ENCODE measurements at regions not wholly inside any gene's neighbourhood (a gene's known extent, or its start where the extent isn't known, plus 50 kb on each side); places are given as distances from the start of the nearest gene placed in this dataset.

- H3K4me3 ChIP-seq (ENCODE audit: low read depth in 1 of 2, low read length in 2 of 2): no peak overlapping the region
- no peaks in the 10 kb centered on the region for H3K4me1 ChIP-seq (ENCODE audit: control insufficient read depth in 1 of 2, insufficient read depth in 2 of 2, low read length in 2 of 2)
- H3K9ac ChIP-seq (ENCODE audit: low read depth in 1 of 2, low read length in 2 of 2): no peak overlapping the region
- no peaks in the 10 kb centered on the region for H3K27me3 ChIP-seq (ENCODE audit: control insufficient read depth in 1 of 2, insufficient read depth in 2 of 2, low read length in 2 of 2)
- no peak overlapping the region for H3K27ac ChIP-seq (ENCODE audit: low read depth, low read length)
- H3K9me3 ChIP-seq (ENCODE audit: control insufficient read depth in 1 of 2, low read length in 2 of 2): no peaks in the 10 kb centered on the region
- no peaks in the 10 kb centered on the region for H3K36me3 ChIP-seq (ENCODE audit: control insufficient read depth in 1 of 2, insufficient read depth in 2 of 2, low read length in 2 of 2)
Measured at GRCh38 chr22:47591016-47591415, 828.6 kb downstream of the TBC1D22A start.

DNA sequence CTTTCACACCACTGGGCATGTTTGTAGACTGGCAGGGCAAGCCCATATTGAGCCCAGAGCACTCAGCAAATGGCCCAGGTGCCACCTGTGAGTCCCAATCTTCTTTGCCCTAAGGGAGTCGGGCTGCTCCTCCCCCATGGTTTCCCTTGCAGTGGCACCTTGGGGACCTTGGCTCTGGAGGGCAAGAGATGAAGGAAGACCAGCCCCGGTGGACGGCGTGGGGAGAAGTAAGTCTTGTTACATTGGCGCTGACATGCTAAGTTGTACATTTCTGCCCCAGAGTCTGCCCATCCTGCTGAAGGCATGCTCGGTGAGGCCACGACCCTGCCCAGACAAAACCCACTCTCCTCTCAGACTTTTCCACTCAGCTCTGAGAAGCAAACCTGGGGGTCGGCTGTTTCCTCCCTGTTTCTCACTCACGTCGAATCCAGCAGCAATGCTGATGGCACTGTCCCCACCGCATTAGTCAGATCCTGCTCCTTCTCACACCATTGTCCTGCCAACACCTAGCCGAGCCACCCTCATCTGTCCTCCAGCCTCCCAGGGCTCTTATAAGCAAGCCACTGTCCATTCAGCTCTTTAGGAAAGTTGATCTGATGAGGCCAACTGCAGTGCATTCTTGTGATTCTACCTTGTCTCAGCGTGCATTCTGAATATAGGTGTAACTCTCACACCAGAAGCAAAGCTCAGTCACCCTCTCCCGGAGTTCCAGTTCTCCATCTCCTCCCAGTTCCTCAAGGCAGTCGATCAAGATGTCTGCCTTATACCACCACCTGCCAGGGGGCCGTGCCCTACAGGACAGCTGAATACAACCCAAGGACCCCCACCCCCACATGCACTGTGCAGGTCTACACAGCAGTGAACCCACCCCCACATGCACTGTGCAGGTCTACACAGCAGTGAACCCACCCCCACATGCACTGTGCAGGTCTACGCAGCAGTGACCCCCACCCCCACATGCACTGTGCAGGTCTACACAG, 827.1 kb downstream of the TBC1D22A start:
- H3K9ac ChIP-seq (ENCODE audit: low read depth in 1 of 2, low read length in 2 of 2): no peak overlapping the region
- no peaks in the 10 kb centered on the region for H3K4me1 ChIP-seq (ENCODE audit: control insufficient read depth in 1 of 2, insufficient read depth in 2 of 2, low read length in 2 of 2)
- H3K27me3 ChIP-seq (ENCODE audit: control insufficient read depth in 1 of 2, insufficient read depth in 2 of 2, low read length in 2 of 2): no peaks in the 10 kb centered on the region
- no peak overlapping the region for H3K4me3 ChIP-seq (ENCODE audit: low read depth in 1 of 2, low read length in 2 of 2)
- H3K27ac ChIP-seq (ENCODE audit: low read depth, low read length): no peak overlapping the region
- H3K9me3 ChIP-seq (ENCODE audit: control insufficient read depth in 1 of 2, low read length in 2 of 2): peaks cover 0 to under 1% of the 10 kb centered on the region in 2 donors
- no peaks in the 10 kb centered on the region for H3K36me3 ChIP-seq (ENCODE audit: control insufficient read depth in 1 of 2, insufficient read depth in 2 of 2, low read length in 2 of 2)

DNA sequence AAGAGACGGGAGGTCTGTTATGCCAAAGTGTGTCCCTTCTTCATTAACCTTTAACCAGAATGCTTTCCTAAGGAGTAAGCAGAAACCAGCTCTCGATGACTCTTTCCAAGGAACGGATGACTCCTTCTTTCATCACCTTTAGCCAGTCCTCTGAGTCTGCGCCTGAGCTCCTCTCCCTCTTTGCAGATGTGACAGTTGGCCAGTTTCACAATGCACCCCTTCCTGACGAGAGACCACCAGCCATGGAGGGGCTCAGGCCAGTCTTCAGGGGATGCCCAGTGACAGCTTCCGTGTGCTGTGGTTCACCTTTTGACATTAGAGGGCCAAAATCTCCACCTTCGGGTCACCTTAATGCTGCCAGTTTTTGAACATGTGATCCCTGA, 826.1 kb downstream of the TBC1D22A start:
- no peak overlapping the region for H3K4me3 ChIP-seq (ENCODE audit: low read depth in 1 of 2, low read length in 2 of 2)
- peaks cover 5 to 10% of the 10 kb centered on the region in 2 donors for H3K9me3 ChIP-seq (ENCODE audit: control insufficient read depth in 1 of 2, low read length in 2 of 2)
- no peaks in the 10 kb centered on the region for H3K27me3 ChIP-seq (ENCODE audit: control insufficient read depth in 1 of 2, insufficient read depth in 2 of 2, low read length in 2 of 2)
- no peak overlapping the region for H3K9ac ChIP-seq (ENCODE audit: low read depth in 1 of 2, low read length in 2 of 2)
- no peak overlapping the region for H3K27ac ChIP-seq (ENCODE audit: low read depth, low read length)
- no peaks in the 10 kb centered on the region for H3K4me1 ChIP-seq (ENCODE audit: control insufficient read depth in 1 of 2, insufficient read depth in 2 of 2, low read length in 2 of 2)
- H3K36me3 ChIP-seq (ENCODE audit: control insufficient read depth in 1 of 2, insufficient read depth in 2 of 2, low read length in 2 of 2): no peaks in the 10 kb centered on the region

DNA sequence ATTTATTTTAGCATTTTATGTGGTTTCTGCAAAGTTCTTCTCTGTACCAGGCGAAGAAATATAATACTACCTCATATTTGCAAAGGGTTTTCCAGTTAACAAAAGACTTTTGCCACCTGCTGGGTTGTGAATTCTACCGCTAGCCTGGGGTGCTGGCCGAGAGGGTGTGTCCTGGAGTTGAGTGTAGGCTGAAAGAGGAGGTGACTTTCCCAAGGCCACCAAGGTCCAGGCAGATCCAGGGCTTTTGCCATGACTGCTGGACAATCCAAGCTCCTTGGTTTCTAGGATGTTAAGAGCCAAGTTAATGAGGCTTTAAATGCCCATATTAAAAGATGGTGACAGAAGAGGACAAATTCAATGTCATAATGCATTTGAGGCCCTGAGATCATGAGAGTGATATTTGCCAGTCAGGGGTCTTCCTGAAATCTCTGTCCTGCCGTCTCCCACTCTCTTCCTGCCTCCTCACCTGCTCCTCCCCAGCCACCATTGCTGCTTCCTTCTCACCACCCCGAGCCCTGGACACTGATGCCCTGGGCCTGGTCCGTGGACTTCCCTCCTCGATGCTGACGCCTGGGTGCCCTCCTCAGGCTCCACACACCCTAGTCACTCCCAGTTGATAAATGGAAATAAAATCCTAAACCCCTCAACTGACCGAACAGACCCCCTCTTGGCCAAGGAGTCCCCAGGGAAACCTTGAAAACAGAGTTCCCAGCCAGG, 825.6 kb downstream of the TBC1D22A start:
- Histone ChIP-seq H3K4me3 (ENCODE audit: low read depth in 1 of 2, low read length in 2 of 2) (no peak overlapping the region), H3K4me1 (ENCODE audit: control insufficient read depth in 1 of 2, insufficient read depth in 2 of 2, low read length in 2 of 2) (no peaks in the 10 kb centered on the region), H3K27me3 (ENCODE audit: control insufficient read depth in 1 of 2, insufficient read depth in 2 of 2, low read length in 2 of 2) (no peaks in the 10 kb centered on the region), H3K9me3 (ENCODE audit: control insufficient read depth in 1 of 2, low read length in 2 of 2) (peaks cover 5 to 11% of the 10 kb centered on the region in 2 donors), H3K27ac (ENCODE audit: low read depth, low read length) (no peak overlapping the region), H3K9ac (ENCODE audit: low read depth in 1 of 2, low read length in 2 of 2) (no peak overlapping the region), H3K36me3 (ENCODE audit: control insufficient read depth in 1 of 2, insufficient read depth in 2 of 2, low read length in 2 of 2) (no peaks in the 10 kb centered on the region)

DNA sequence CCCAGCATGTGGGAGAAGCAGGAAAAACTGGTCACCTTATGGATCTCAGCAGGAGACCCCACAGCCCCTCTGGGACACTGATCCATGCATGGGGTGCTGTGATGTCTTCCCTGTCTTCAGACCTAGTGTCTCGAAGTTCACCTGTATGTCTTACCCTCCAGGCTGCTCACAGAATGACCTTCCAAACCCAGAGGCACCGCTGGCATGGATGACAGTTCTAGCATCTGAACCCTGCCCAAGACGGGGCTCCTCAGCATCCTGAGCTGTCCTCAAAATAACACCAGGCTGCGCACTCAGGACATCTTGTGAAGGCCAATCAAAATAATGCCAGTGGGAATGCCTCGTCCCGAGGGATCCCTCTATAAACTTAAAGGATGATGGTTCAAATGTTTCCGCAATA, 824.9 kb downstream of the TBC1D22A start:
- Histone ChIP-seq H3K4me3 (ENCODE audit: low read depth in 1 of 2, low read length in 2 of 2) (no peak overlapping the region), H3K27ac (ENCODE audit: low read depth, low read length) (no peak overlapping the region), H3K9me3 (ENCODE audit: control insufficient read depth in 1 of 2, low read length in 2 of 2) (peaks cover 5 to 11% of the 10 kb centered on the region in 2 donors), H3K9ac (ENCODE audit: low read depth in 1 of 2, low read length in 2 of 2) (no peak overlapping the region), H3K27me3 (ENCODE audit: control insufficient read depth in 1 of 2, insufficient read depth in 2 of 2, low read length in 2 of 2) (no peaks in the 10 kb centered on the region), H3K36me3 (ENCODE audit: control insufficient read depth in 1 of 2, insufficient read depth in 2 of 2, low read length in 2 of 2) (no peaks in the 10 kb centered on the region), H3K4me1 (ENCODE audit: control insufficient read depth in 1 of 2, insufficient read depth in 2 of 2, low read length in 2 of 2) (no peaks in the 10 kb centered on the region)

DNA sequence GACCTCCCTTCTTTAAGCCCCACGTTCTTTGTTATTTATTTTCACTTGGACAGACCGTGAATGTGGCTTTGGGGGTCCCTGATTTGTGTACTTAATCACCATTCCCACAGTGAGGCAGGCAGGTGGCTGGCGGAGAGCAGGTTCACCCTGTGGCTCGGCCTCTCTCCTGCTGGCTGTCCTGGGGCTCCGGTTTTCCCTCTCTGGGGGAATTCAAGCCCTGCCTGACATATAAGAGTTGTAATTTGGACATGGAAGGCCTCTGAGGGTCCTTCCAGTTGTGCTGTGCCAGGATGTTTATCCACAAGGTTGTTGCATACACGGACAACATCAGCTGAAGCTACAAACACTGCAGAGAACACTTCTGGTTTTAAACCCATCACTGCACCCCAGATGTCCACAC, 824.5 kb downstream of the TBC1D22A start:
- no peaks in the 10 kb centered on the region for H3K27me3 ChIP-seq (ENCODE audit: control insufficient read depth in 1 of 2, insufficient read depth in 2 of 2, low read length in 2 of 2)
- H3K9me3 ChIP-seq (ENCODE audit: control insufficient read depth in 1 of 2, low read length in 2 of 2): peaks cover 5 to 11% of the 10 kb centered on the region in 2 donors
- no peak overlapping the region for H3K4me3 ChIP-seq (ENCODE audit: low read depth in 1 of 2, low read length in 2 of 2)
- no peak overlapping the region for H3K9ac ChIP-seq (ENCODE audit: low read depth in 1 of 2, low read length in 2 of 2)
- H3K27ac ChIP-seq (ENCODE audit: low read depth, low read length): no peak overlapping the region
- H3K4me1 ChIP-seq (ENCODE audit: control insufficient read depth in 1 of 2, insufficient read depth in 2 of 2, low read length in 2 of 2): no peaks in the 10 kb centered on the region
- no peaks in the 10 kb centered on the region for H3K36me3 ChIP-seq (ENCODE audit: control insufficient read depth in 1 of 2, insufficient read depth in 2 of 2, low read length in 2 of 2)

DNA sequence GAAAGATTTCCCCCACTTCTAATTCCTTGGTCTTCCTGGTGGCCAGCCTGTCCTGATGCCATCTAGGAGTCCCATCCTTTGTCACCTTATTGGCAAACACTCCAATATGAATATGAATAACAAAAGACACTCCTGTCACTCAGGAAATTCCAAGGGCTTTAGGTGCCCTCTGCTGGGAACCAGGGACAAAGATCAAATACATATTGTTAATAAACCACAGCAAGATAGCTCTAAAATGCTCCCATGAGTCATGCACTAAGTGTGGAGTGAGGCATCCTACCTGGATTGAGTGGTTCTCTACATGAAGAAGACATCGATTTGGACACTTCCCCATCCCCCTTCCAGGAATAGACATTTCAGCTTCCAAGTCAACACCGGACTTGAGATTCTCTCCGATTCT, 823.6 kb downstream of the TBC1D22A start:
- Histone ChIP-seq H3K9me3 (ENCODE audit: control insufficient read depth in 1 of 2, low read length in 2 of 2) (peaks cover 5 to 11% of the 10 kb centered on the region in 2 donors), H3K27me3 (ENCODE audit: control insufficient read depth in 1 of 2, insufficient read depth in 2 of 2, low read length in 2 of 2) (no peaks in the 10 kb centered on the region), H3K9ac (ENCODE audit: low read depth in 1 of 2, low read length in 2 of 2) (no peak overlapping the region), H3K36me3 (ENCODE audit: control insufficient read depth in 1 of 2, insufficient read depth in 2 of 2, low read length in 2 of 2) (no peaks in the 10 kb centered on the region), H3K4me1 (ENCODE audit: control insufficient read depth in 1 of 2, insufficient read depth in 2 of 2, low read length in 2 of 2) (no peaks in the 10 kb centered on the region), H3K27ac (ENCODE audit: low read depth, low read length) (no peak overlapping the region), H3K4me3 (ENCODE audit: low read depth in 1 of 2, low read length in 2 of 2) (no peak overlapping the region)

- Histone ChIP-seq H3K4me1 (ENCODE audit: control insufficient read depth in 1 of 2, insufficient read depth in 2 of 2, low read length in 2 of 2) (no peaks in the 10 kb centered on the region), H3K4me3 (ENCODE audit: low read depth in 1 of 2, low read length in 2 of 2) (no peak overlapping the region), H3K27ac (ENCODE audit: low read depth, low read length) (no peak overlapping the region), H3K9me3 (ENCODE audit: control insufficient read depth in 1 of 2, low read length in 2 of 2) (peaks cover 5 to 11% of the 10 kb centered on the region in 2 donors), H3K36me3 (ENCODE audit: control insufficient read depth in 1 of 2, insufficient read depth in 2 of 2, low read length in 2 of 2) (no peaks in the 10 kb centered on the region), H3K27me3 (ENCODE audit: control insufficient read depth in 1 of 2, insufficient read depth in 2 of 2, low read length in 2 of 2) (no peaks in the 10 kb centered on the region), H3K9ac (ENCODE audit: low read depth in 1 of 2, low read length in 2 of 2) (no peak overlapping the region)
Measured at GRCh38 chr22:47583959-47584562, 821.6 kb downstream of the TBC1D22A start.

- Histone ChIP-seq H3K9me3 (ENCODE audit: control insufficient read depth in 1 of 2, low read length in 2 of 2) (peaks cover 5 to 11% of the 10 kb centered on the region in 2 donors), H3K4me1 (ENCODE audit: control insufficient read depth in 1 of 2, insufficient read depth in 2 of 2, low read length in 2 of 2) (no peaks in the 10 kb centered on the region), H3K9ac (ENCODE audit: low read depth in 1 of 2, low read length in 2 of 2) (no peak overlapping the region), H3K36me3 (ENCODE audit: control insufficient read depth in 1 of 2, insufficient read depth in 2 of 2, low read length in 2 of 2) (no peaks in the 10 kb centered on the region), H3K4me3 (ENCODE audit: low read depth in 1 of 2, low read length in 2 of 2) (no peak overlapping the region), H3K27me3 (ENCODE audit: control insufficient read depth in 1 of 2, insufficient read depth in 2 of 2, low read length in 2 of 2) (no peaks in the 10 kb centered on the region), H3K27ac (ENCODE audit: low read depth, low read length) (no peak overlapping the region)
Measured at GRCh38 chr22:47582067-47582466, 819.6 kb downstream of the TBC1D22A start.

- Histone ChIP-seq H3K4me3 (ENCODE audit: low read depth in 1 of 2, low read length in 2 of 2) (no peak overlapping the region), H3K4me1 (ENCODE audit: control insufficient read depth in 1 of 2, insufficient read depth in 2 of 2, low read length in 2 of 2) (no peaks in the 10 kb centered on the region), H3K9ac (ENCODE audit: low read depth in 1 of 2, low read length in 2 of 2) (no peak overlapping the region), H3K27ac (ENCODE audit: low read depth, low read length) (no peak overlapping the region), H3K36me3 (ENCODE audit: control insufficient read depth in 1 of 2, insufficient read depth in 2 of 2, low read length in 2 of 2) (no peaks in the 10 kb centered on the region), H3K27me3 (ENCODE audit: control insufficient read depth in 1 of 2, insufficient read depth in 2 of 2, low read length in 2 of 2) (no peaks in the 10 kb centered on the region), H3K9me3 (ENCODE audit: control insufficient read depth in 1 of 2, low read length in 2 of 2) (peaks cover 5 to 11% of the 10 kb centered on the region in 2 donors)
Measured at GRCh38 chr22:47580121-47580520, 817.7 kb downstream of the TBC1D22A start.

All from duodenal mucosa (tissue), 2 donors.